ENCODE measurements at regions not wholly inside any gene's neighbourhood (a gene's known extent, or its start where the extent isn't known, plus 50 kb on each side); places are given as distances from the start of the nearest gene placed in this dataset.

DNA sequence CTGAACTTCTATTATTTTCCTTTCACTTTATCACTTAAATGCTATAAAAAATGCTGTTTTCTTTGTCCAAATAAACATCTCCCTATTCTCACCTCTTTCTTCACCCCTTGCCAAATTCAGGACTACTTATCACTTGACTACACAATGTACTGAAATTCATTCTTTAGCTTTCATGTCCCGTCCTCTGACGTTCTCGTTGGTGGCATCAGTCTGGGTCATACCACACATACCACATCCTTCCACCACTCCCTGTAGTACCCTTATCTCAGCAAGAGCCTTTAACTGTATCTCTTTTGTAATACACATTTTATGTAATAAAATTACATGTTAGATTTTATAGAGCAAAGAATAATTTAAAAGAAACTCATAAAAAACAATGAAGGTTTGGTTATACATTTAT is 231.1 kb upstream of the PAPPA start:
- H2BK15ac ChIP-seq (ENCODE audit: low read depth, low read length): no peak overlapping the region
- Mint-ChIP-seq H3K27ac (no peak overlapping the region), H3K4me3 (no peak overlapping the region), H3K27me3 (ENCODE audit: low read depth) (no peaks in the 10 kb centered on the region), H3K36me3 (ENCODE audit: insufficient read depth in 1 of 3, low read depth in 3 of 3) (no peaks in the 10 kb centered on the region), H3K4me1 (no peaks in the 10 kb centered on the region), H3K9me3 (peaks cover 0 to 3% of the 10 kb centered on the region in 2 experiments; a peak in 1 of 5 replicates)
- H2AFZ ChIP-seq (ENCODE audit: low read length): no peak overlapping the region
- H3K9me3 ChIP-seq (ENCODE audit: control insufficient read depth, low read depth, low read length): no peaks in the 10 kb centered on the region
- WGBS (ENCODE audit: extremely low coverage, insufficient read length, low lambda C conversion rate): no CpG with 5 or more reads among the region's 3 CpGs
- H3T11ph ChIP-seq (ENCODE audit: low read length): no peak overlapping the region
- no peak overlapping the region for H4K8ac ChIP-seq (replicated peaks; ENCODE audit: insufficient read length, low read depth, low read length)
- H2AK5ac ChIP-seq (ENCODE audit: insufficient read length, low read length): no peak overlapping the region
- no peak for DNase-seq
- H3K27ac ChIP-seq (ENCODE audit: insufficient read length, low read depth, low read length): no peak overlapping the region
- H3K4ac ChIP-seq (ENCODE audit: low read depth, low read length): no peak overlapping the region
- H3K18ac ChIP-seq (ENCODE audit: insufficient read length, low read depth, low read length): no peak overlapping the region
- H2BK12ac ChIP-seq (ENCODE audit: insufficient read length, low read depth, low read length): no peak overlapping the region
- H3K79me1 ChIP-seq (ENCODE audit: insufficient read depth, low read depth, low read length, poor library complexity, severe bottlenecking): no peaks in the 10 kb centered on the region
- H4K91ac ChIP-seq (ENCODE audit: insufficient read length, low read depth, low read length): no peak overlapping the region
- no peak overlapping the region for H3K4me2 ChIP-seq (ENCODE audit: insufficient read depth, insufficient read length, low read length)
- no peak overlapping the region for H2BK20ac ChIP-seq (ENCODE audit: low read depth, low read length, poor library complexity, severe bottlenecking)
- H3K4me1 ChIP-seq (ENCODE audit: insufficient read depth, low read length): no peaks in the 10 kb centered on the region
- H3K79me2 ChIP-seq (ENCODE audit: insufficient read depth, low read length): no peaks in the 10 kb centered on the region
- no peak overlapping the region for H2BK120ac ChIP-seq (ENCODE audit: low read depth, low read length, poor library complexity, severe bottlenecking)
- no peaks in the 10 kb centered on the region for H4K20me1 ChIP-seq (ENCODE audit: control insufficient read depth, insufficient read depth, insufficient read length)
- TF ChIP-seq, protein P1, sequence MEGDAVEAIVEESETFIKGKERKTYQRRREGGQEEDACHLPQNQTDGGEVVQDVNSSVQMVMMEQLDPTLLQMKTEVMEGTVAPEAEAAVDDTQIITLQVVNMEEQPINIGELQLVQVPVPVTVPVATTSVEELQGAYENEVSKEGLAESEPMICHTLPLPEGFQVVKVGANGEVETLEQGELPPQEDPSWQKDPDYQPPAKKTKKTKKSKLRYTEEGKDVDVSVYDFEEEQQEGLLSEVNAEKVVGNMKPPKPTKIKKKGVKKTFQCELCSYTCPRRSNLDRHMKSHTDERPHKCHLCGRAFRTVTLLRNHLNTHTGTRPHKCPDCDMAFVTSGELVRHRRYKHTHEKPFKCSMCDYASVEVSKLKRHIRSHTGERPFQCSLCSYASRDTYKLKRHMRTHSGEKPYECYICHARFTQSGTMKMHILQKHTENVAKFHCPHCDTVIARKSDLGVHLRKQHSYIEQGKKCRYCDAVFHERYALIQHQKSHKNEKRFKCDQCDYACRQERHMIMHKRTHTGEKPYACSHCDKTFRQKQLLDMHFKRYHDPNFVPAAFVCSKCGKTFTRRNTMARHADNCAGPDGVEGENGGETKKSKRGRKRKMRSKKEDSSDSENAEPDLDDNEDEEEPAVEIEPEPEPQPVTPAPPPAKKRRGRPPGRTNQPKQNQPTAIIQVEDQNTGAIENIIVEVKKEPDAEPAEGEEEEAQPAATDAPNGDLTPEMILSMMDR (conservative IDR thresholded peaks at IDR 0.05): no peak
- no peaks in the 10 kb centered on the region for H3K23me2 ChIP-seq (ENCODE audit: insufficient read length, low read depth, low read length, poor library complexity, severe bottlenecking)
- H4K5ac ChIP-seq (ENCODE audit: insufficient read length, low read depth, low read length): no peak overlapping the region
- no peak overlapping the region for H2BK5ac ChIP-seq (ENCODE audit: insufficient read length, low read length)
- no peak overlapping the region for H3K9ac ChIP-seq (ENCODE audit: extremely low read depth, insufficient read length, low read length)
- H3K14ac ChIP-seq (ENCODE audit: insufficient read depth, low read length): no peak overlapping the region
- H3K56ac ChIP-seq (ENCODE audit: insufficient read length, low read depth, low read length): no peak overlapping the region
- H3K23ac ChIP-seq (ENCODE audit: insufficient read length, low read depth, low read length): no peak overlapping the region
- no peaks in the 10 kb centered on the region for H3K27me3 ChIP-seq (ENCODE audit: insufficient read depth, low read length)
